Glomerular visceral epithelial cell (primary cell): ENCODE measurements at regions not wholly inside any gene's neighbourhood (a gene's known extent, or its start where the extent isn't known, plus 50 kb on each side); places are given as distances from the start of the nearest gene placed in this dataset.
A peak's percentile ranks its signal among the peaks of the same experiment; 100 is the strongest.

Source experiments
- DNase-seq: peaks from one replicate; pipeline ENCODE4 v3.0.0-alpha.2; 2016; ENCODE audit errors: extremely low spot score

DNA sequence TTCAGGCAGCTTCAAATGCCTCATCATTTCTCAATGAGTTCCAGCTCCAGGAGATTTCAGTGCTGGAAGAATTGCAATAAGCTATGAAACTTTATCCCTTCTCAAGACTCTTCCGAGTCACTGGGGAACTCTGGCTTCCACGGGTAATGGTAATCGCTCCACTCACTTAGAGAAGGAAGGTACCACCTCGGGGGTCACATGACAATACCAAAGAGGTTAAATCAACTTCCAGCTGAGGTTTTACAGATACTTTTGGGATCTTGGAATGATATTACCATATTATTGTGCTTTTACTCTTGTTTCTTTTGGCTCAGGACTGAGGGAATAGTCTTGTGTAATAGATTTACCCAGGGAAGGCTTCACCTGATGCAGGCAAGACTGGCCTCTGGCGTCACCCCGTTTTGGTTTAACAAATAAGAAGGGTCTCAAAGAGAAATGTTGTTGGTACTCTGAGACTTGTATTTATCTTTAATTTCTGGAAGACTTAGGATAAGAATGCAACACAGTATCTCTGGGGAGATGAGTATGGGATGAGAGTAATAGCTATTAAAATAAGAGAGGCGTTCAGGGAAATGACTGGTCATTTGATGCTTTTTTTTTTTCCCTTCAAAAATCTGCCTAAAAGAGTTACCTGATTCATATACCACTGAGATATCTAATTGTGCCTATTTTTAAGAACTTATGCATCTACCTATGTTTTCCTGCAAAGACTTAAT, 316.9 kb upstream of the ZEB2 start:
- no peak for DNase-seq

DNA sequence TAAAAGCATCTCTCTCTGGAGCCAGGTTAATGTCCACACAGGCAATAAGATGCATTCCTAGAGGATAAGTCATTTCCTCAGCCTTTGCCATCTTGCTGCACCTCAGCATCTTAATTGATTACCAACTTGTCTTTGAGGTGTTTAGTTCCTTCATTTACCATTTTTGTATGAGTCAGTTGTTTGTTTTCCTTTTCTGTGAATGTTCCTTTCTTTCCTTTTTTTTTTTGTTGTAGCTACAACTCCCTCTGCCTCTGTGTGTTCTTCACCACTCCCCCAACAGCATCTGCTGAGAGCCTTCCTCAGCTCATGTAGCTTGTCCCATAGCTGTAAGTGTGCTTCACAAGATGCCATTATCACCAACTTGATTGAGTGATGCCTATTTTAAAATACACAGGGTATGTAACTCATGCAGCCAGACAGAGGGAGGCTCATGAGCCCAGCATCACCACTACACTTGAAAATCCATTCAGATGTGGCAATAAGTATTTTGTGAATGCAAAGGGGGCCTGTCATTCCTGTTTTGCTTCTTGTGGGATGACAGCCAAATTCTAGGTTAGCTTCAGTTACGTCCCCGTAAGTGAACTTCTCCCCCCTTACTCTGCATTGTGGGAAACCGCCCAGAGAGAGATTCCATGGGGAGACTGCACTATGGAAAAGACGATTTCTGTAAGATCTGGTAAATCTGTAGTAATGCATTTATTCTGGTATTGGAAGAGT, 315.9 kb upstream of the ZEB2 start:
- peak; percentile 38 for DNase-seq

DNA sequence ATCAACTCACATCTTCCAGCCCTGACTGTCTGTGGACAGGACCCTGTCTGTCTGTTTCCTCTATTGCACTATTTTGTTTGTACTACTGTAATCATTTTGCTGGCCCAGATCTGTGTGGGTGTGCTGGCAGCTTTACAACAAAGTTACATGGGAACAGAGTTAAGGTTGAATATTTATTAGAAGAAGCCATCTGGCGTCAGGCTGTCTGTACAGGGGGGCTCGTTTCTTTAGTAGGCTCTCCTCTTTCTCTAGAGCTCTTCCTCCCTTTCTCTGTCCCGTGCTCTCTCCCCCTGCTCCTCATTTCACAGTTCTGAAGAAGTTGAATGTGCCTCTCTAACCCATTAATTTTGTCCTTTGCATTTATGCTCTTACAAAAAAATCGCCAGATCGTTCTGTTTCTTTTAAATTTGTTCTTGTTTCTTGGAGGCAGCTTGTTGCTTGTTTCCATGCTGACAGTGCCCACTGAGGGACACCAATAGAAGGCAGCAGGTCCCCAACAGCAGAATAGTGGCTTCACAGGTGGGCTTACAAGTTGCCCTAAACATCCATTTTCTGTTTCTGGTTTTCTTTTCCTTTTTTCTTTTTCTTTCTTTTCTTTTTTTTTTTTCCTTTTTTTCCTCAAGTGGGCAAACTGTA, 315.2 kb upstream of the ZEB2 start:
- peak; percentile 27 for DNase-seq

DNA sequence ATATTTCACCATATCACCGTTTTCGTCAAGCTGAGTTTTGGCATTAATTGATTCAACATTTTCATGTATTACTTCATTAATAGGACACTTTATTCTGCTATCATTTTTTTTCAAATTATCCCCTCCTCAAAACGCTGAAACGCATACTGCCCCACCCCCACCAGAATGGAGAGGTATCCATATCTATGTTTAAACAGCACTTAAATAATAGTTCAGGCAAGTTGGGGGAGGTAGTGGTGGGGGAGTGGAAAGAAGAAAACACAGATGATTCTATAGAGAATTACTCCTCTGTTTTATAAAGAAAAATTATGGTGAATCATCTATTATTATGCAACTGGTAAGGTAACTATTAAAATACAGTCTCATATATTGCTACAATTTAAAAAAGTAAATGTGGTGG, 314.4 kb upstream of the ZEB2 start:
- DNase-seq: no peak

- DNase-seq: no peak
Measured at GRCh38 chr2:144833075-144833637, 313.2 kb upstream of the ZEB2 start.

GRCh38 chr2:144832048-144832447, 312.1 kb upstream of the ZEB2 start:
- DNase-seq: no peak

- DNase-seq: no peak
Measured at GRCh38 chr2:144830543-144830942, 310.6 kb upstream of the ZEB2 start.

GRCh38 chr2:144827404-144827803, 307.5 kb upstream of the ZEB2 start:
- DNase-seq: no peak

DNA sequence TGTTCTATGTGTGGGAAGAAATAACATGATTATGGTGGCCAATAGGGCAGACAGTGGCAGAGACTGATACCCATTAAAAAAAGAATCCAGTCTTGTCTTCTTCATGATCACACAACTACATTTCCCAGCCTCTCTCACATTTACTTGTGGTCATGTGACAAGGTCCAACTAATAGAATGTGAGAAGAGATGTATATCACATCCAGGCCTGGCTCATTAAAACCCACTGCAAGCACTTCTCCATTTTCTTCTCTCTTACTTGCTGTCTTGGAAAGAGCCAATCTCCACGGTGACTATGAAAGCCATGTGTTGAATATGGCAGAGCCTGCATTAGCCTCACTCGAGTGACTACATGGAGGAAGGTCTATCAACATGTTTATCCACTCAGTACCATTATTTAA, 306.2 kb upstream of the ZEB2 start:
- DNase-seq: no peak

GRCh38 chr2:144825331-144826020, 305.6 kb upstream of the ZEB2 start:
- DNase-seq: no peak

- DNase-seq: no peak
Measured at GRCh38 chr2:144824306-144825080, 304.6 kb upstream of the ZEB2 start.

DNA sequence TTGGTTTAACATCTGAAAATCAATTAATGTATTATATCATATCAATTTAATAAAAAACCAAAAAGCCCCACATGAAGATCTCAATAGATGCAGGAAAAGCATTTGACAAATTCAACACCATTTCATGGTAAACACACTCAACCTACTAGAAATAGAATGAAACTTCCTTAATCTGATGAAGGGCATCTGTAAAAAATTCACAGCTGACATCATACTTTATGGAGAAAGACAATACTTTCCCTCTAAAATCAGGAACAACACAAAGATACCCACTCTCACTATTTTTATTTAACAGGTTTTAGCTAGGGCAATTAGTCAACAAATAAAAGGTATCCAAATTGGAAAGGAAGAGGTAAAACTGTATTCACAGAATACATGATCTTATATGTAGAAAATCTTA, 303.0 kb upstream of the ZEB2 start:
- no peak for DNase-seq

- no peak for DNase-seq
Measured at GRCh38 chr2:144812288-144812687, 292.4 kb upstream of the ZEB2 start.

DNA sequence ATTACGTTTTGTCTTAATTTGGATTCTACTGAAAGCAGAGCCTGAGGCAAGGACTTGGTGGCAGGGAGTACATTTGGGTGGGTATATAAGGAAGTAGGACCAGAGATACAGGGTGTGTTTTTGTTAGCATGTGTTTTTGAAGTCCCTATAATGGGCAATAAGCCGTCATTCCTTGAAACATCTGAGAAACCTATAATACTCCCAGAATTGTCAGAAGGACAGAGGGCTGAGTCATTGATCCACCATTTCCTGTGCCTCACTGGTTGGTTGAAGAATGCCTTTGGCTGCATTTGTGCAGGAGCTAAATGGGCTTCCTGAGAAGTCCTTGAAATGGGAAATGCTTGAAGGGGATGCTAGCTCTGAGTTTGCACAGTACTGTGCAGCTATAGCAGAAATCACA, 281.8 kb upstream of the ZEB2 start:
- DNase-seq: peak; percentile 33

GRCh38 chr2:144801325-144801724, 281.4 kb upstream of the ZEB2 start:
- no peak for DNase-seq

GRCh38 chr2:144798989-144799388, 279.1 kb upstream of the ZEB2 start:
- no peak for DNase-seq

DNA sequence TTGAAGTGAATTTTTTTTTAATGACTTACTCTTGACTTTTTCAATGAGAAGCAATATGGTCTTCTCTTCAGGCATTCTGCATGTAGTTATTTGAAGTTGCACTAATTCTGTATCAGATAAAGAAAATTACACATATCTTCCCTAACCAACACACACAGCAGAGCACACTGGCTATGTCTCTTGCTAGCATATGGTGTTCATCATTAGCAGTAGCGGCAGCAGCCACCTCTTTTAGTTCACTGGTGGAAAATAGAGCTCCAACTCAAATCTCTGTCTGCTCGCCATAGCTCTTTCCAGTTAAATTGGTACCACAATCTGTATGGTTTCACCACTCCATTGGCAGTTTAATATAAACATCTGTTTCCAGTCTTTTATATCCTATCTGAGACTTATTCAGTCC, 278.1 kb upstream of the ZEB2 start:
- no peak for DNase-seq

DNA sequence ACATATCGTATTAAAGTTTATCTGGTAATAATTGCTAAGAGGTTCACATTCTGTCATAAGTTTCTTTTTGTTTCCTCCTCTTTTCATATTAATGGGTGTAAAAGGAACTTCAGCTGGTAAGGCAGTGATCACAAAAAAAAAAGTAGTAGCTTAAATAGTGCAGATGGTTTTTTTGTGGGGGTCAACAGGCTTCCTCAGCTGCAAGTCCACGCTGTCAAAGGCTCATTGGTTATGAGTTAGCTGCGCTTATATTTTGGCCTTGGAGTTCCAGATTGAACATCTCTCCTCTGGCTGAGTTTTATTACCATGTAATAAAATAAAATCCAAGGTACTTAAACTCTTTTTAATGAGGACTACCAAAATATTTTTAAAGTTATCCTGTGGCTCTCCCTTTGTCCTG, 277.0 kb upstream of the ZEB2 start:
- DNase-seq: no peak

- DNase-seq: no peak
Measured at GRCh38 chr2:144796164-144796563, 276.2 kb upstream of the ZEB2 start.

DNA sequence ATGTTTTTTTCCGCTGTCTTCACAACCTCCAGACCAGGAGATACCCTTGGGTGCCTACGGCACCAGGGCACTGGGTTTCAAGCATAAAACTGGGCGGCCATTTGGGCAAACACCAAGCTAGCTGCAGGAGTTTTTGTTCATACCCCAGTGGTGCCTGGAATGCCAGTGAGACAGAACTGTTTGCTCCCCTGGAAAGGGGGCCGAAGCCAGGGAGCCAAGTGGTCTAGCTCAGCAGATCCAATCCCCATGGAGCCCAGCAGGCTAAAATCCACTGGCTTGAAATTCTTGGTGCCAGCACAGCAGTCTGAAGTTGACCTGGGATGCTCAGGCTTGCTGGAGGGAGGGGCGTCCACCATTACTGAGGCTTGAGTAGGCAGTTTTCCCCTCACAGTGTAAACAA, 265.3 kb upstream of the ZEB2 start:
- no peak for DNase-seq

DNA sequence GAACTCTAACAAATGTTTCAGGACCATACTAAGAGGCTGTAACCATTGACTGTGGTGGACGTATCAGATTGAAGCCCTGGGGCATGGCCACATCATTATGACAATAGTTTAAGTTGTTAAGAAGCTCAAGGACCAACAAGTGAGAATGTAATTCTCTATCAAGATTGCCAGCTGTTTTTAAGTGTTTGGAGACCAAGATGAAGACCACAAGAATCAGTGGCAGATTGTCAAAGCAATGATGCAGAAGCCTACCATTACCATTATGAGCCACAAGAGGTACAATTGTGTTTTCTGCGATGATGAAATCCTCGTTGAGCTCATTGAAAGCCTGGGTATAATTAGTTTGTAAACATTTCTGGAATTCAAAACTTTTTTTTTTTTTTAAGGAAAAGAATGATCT, 261.1 kb upstream of the ZEB2 start:
- DNase-seq: no peak
